ENCODE measurements at regions not wholly inside any gene's neighbourhood (a gene's known extent, or its start where the extent isn't known, plus 50 kb on each side); places are given as distances from the start of the nearest gene placed in this dataset.

GRCh38 chr9:87259543-87260518 is 237.8 kb upstream of the DAPK1 start:
- ChIA-PET POLR2A (ENCODE audit: unreplicated experiment) (no interaction called here), CTCF (no interaction called here)
- no peak for DNase-seq
- no peaks in the 10 kb centered on the region for H3K9me2 ChIP-seq (ENCODE audit: insufficient read depth)
- no TSS peak for BruUV-seq (replicated peaks)
- no peak for TF ChIP-seq EZH2 (IDR thresholded peaks at IDR 0.05; ENCODE audit: low read depth)
- no peak for TF ChIP-seq CTCF (conservative IDR thresholded peaks at IDR 0.05)
- intact Hi-C loops (cut with micrococcal nuclease; ENCODE audit: unreplicated experiment) = loop anchor here (5.0 kb wide), 1 partner anchor 773 kb away; no protein-coding TSS in a partner anchor
- no peaks in the 10 kb centered on the region for H4K20me1 ChIP-seq (ENCODE audit: insufficient read depth)
- no peaks in the 10 kb centered on the region for H3K9me3 ChIP-seq (ENCODE audit: insufficient read depth, low read depth)
- no peak overlapping the region for H3K27ac ChIP-seq
- no peak overlapping the region for H3K4me2 ChIP-seq
- no peak overlapping the region for H3K4me3 ChIP-seq
- no peaks in the 10 kb centered on the region for H3K4me1 ChIP-seq (replicated peaks; ENCODE audit: insufficient read depth)
- no peaks in the 10 kb centered on the region for H3K79me2 ChIP-seq (ENCODE audit: low read depth)
- no peaks in the 10 kb centered on the region for H3F3A ChIP-seq (ENCODE audit: insufficient read depth, low read depth)
- H3K27me3 ChIP-seq (ENCODE audit: insufficient read depth, low read depth) = no peaks in the 10 kb centered on the region
- H2AFZ ChIP-seq = no peak overlapping the region
- no peaks in the 10 kb centered on the region for H3K36me3 ChIP-seq (ENCODE audit: low read depth)

- Histone ChIP-seq H3K4me2 (no peak overlapping the region), H3K36me3 (ENCODE audit: low read depth) (no peaks in the 10 kb centered on the region), H3K79me2 (ENCODE audit: low read depth) (no peaks in the 10 kb centered on the region), H4K20me1 (ENCODE audit: insufficient read depth) (no peaks in the 10 kb centered on the region), H3K4me3 (no peak overlapping the region), H3F3A (ENCODE audit: insufficient read depth, low read depth) (no peaks in the 10 kb centered on the region), H3K9me2 (ENCODE audit: insufficient read depth) (no peaks in the 10 kb centered on the region), H3K27ac (no peak overlapping the region), H3K9me3 (ENCODE audit: insufficient read depth, low read depth) (no peaks in the 10 kb centered on the region), H3K4me1 (replicated peaks; ENCODE audit: insufficient read depth) (no peaks in the 10 kb centered on the region), H2AFZ (no peak overlapping the region), H3K27me3 (ENCODE audit: insufficient read depth, low read depth) (no peaks in the 10 kb centered on the region)
- no peak for DNase-seq
- POLR2A ChIA-PET (ENCODE audit: unreplicated experiment) = no interaction called here
- CTCF ChIA-PET = no interaction called here
- intact Hi-C loops (cut with micrococcal nuclease; ENCODE audit: unreplicated experiment) = loop anchor here (5.0 kb wide), 1 partner anchor 776 kb away; no protein-coding TSS in a partner anchor
- no peak for TF ChIP-seq EZH2 (IDR thresholded peaks at IDR 0.05; ENCODE audit: low read depth)
- TF ChIP-seq CTCF (conservative IDR thresholded peaks at IDR 0.05) = no peak
- BruUV-seq (replicated peaks) = no TSS peak
These were observed 234.4 kb upstream of the DAPK1 start for GRCh38 chr9:87263291-87263690.

GRCh38 chr9:87266697-87267096 is 231.0 kb upstream of the DAPK1 start:
- no TSS peak for BruUV-seq (replicated peaks)
- Histone ChIP-seq H3K4me1 (replicated peaks; ENCODE audit: insufficient read depth) (no peaks in the 10 kb centered on the region), H3K9me3 (ENCODE audit: insufficient read depth, low read depth) (no peaks in the 10 kb centered on the region), H3K79me2 (ENCODE audit: low read depth) (no peaks in the 10 kb centered on the region), H4K20me1 (ENCODE audit: insufficient read depth) (no peaks in the 10 kb centered on the region), H3K4me3 (no peak overlapping the region), H3F3A (ENCODE audit: insufficient read depth, low read depth) (no peaks in the 10 kb centered on the region), H2AFZ (no peak overlapping the region), H3K9me2 (ENCODE audit: insufficient read depth) (no peaks in the 10 kb centered on the region), H3K4me2 (no peak overlapping the region), H3K27me3 (ENCODE audit: insufficient read depth, low read depth) (no peaks in the 10 kb centered on the region), H3K27ac (no peak overlapping the region), H3K36me3 (ENCODE audit: low read depth) (no peaks in the 10 kb centered on the region)
- ChIA-PET CTCF (no interaction called here), POLR2A (ENCODE audit: unreplicated experiment) (no interaction called here)
- intact Hi-C loops (cut with micrococcal nuclease; ENCODE audit: unreplicated experiment) = no loop called here
- TF ChIP-seq CTCF (conservative IDR thresholded peaks at IDR 0.05) = no peak
- TF ChIP-seq EZH2 (IDR thresholded peaks at IDR 0.05; ENCODE audit: low read depth) = no peak
- no peak for DNase-seq
